ENCODE measurements at regions not wholly inside any gene's neighbourhood (a gene's known extent, or its start where the extent isn't known, plus 50 kb on each side); places are given as distances from the start of the nearest gene placed in this dataset.

DNA sequence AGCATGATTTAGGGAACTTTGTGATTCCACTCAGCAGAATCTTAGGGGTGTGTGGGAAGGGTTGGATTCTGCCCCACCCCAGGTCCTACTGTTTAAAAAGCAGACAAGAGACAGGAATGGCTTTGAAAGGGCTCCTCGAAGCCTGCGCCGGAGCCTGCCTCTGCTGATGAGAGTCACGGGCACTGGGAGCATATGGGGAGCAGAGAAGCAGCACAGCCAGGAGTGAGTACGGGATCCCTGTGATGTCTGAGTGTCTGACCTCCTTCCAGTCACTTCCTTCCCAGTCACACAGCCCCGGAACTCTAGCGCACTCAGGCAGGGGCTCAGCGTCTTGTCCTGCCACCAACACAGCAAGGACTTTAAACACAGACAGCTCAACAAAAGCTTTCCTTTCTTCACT lies 514.9 kb upstream of the DPP6 start:
- Histone ChIP-seq H3K27ac (no peak overlapping the region), H3K4me3 (no peak overlapping the region), H3K9me3 (no peaks in the 10 kb centered on the region), H3K36me3 (no peaks in the 10 kb centered on the region), H3K27me3 (no peaks in the 10 kb centered on the region), H3K4me1 (no peaks in the 10 kb centered on the region)
- intact Hi-C loops (cut with DNase I) = no loop called here
- TF ChIP-seq POLR2A (IDR thresholded peaks at IDR 0.05) = no peak
- TF ChIP-seq, protein P1, sequence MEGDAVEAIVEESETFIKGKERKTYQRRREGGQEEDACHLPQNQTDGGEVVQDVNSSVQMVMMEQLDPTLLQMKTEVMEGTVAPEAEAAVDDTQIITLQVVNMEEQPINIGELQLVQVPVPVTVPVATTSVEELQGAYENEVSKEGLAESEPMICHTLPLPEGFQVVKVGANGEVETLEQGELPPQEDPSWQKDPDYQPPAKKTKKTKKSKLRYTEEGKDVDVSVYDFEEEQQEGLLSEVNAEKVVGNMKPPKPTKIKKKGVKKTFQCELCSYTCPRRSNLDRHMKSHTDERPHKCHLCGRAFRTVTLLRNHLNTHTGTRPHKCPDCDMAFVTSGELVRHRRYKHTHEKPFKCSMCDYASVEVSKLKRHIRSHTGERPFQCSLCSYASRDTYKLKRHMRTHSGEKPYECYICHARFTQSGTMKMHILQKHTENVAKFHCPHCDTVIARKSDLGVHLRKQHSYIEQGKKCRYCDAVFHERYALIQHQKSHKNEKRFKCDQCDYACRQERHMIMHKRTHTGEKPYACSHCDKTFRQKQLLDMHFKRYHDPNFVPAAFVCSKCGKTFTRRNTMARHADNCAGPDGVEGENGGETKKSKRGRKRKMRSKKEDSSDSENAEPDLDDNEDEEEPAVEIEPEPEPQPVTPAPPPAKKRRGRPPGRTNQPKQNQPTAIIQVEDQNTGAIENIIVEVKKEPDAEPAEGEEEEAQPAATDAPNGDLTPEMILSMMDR (IDR thresholded peaks at IDR 0.05) = no peak
- ATAC-seq (no peak), DNase-seq (no peak)
- WGBS (ENCODE audit: insufficient coverage, low coverage, low lambda C conversion rate, missing lambda C conversion rate) = 73% methylated on average over 3 of the region's 8 CpGs

DNA sequence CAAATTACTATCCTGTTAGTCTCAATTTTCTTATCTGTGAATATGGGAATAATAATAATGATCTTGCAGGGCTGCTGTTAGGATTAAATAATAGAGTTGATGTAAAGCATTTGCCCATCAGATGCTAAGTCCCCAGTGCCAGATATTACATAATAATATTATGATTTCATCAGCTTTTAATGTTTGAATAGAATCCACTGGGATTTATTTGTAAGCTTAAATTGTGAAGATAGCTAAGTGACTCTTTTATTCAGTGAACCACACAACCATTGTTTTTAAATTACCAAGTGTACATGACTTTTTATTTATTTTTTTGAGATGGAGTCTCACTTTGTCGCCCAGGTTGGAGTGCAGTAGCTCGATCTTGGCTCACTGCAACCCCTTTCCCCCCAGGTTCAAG lies 510.3 kb upstream of the DPP6 start:
- H3K4me1 ChIP-seq = no peaks in the 10 kb centered on the region
- no peak overlapping the region for H3K4me3 ChIP-seq
- DNase-seq (no peak), ATAC-seq (no peak)
- H3K27me3 ChIP-seq = no peaks in the 10 kb centered on the region
- H3K27ac ChIP-seq = no peak overlapping the region
- intact Hi-C loops (cut with DNase I) = no loop called here
- 50% methylated on average over 2 of the region's 2 CpGs for WGBS (ENCODE audit: insufficient coverage, low coverage, low lambda C conversion rate, missing lambda C conversion rate)
- TF ChIP-seq, protein P1 (IDR thresholded peaks at IDR 0.05) = no peak
- TF ChIP-seq POLR2A (IDR thresholded peaks at IDR 0.05) = no peak
- no peaks in the 10 kb centered on the region for H3K36me3 ChIP-seq
- H3K9me3 ChIP-seq = no peaks in the 10 kb centered on the region

DNA sequence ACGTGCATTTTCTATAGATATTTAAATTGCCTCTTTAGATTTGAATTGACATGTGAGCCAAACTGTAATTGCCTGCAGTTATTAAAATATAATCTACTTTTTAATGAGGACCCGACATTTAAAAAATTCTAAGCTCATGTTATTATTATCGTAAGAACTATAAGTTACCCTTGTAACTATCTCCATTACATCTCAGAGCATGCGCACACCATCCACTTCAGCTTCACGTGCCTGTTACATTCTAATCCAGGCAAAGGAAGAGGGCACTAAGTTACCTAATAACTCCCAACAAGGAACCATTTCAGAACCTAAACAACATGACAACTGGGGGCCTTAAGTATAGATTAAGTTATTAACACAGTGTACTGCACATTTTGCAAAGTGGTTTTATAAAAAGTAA lies 509.0 kb upstream of the DPP6 start:
- H3K4me1 ChIP-seq = no peaks in the 10 kb centered on the region
- no peaks in the 10 kb centered on the region for H3K27me3 ChIP-seq
- DNase-seq (no peak), ATAC-seq (no peak)
- no peak overlapping the region for H3K4me3 ChIP-seq
- no peaks in the 10 kb centered on the region for H3K9me3 ChIP-seq
- no peaks in the 10 kb centered on the region for H3K36me3 ChIP-seq
- intact Hi-C loops (cut with DNase I) = no loop called here
- 60% methylated on average over 5 of the region's 5 CpGs for WGBS (ENCODE audit: insufficient coverage, low coverage, low lambda C conversion rate, missing lambda C conversion rate)
- no peak overlapping the region for H3K27ac ChIP-seq
- TF ChIP-seq POLR2A (IDR thresholded peaks at IDR 0.05) = no peak
- TF ChIP-seq, protein P1 (IDR thresholded peaks at IDR 0.05) = no peak

DNA sequence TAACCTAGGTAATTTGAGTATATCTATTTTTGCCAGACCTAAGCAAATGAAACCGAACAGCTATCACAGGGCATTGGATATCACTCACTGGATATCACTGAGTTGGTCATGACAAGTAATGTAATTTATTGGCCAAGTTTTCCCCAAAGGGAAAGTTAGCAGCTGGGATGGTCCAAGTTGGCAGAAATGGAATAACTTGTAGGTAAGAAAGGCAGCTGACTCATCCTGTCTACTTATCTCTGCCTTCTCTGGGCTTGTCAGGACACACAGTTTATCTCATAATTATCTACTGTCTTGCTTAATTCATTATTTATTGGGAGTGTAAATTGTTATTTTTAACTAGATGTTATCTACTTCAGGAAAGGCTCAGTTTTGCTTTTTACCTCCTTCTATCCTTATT lies 502.0 kb upstream of the DPP6 start:
- DNase-seq (no peak), ATAC-seq (no peak)
- H3K4me1 ChIP-seq = no peaks in the 10 kb centered on the region
- WGBS (ENCODE audit: insufficient coverage, low coverage, low lambda C conversion rate, missing lambda C conversion rate) = 25% methylated on average over 1 of the region's 1 CpG
- H3K27me3 ChIP-seq = no peaks in the 10 kb centered on the region
- intact Hi-C loops (cut with DNase I) = no loop called here
- no peaks in the 10 kb centered on the region for H3K9me3 ChIP-seq
- no peak overlapping the region for H3K27ac ChIP-seq
- TF ChIP-seq POLR2A (IDR thresholded peaks at IDR 0.05) = no peak
- TF ChIP-seq, protein P1 (IDR thresholded peaks at IDR 0.05) = no peak
- no peak overlapping the region for H3K4me3 ChIP-seq
- no peaks in the 10 kb centered on the region for H3K36me3 ChIP-seq

DNA sequence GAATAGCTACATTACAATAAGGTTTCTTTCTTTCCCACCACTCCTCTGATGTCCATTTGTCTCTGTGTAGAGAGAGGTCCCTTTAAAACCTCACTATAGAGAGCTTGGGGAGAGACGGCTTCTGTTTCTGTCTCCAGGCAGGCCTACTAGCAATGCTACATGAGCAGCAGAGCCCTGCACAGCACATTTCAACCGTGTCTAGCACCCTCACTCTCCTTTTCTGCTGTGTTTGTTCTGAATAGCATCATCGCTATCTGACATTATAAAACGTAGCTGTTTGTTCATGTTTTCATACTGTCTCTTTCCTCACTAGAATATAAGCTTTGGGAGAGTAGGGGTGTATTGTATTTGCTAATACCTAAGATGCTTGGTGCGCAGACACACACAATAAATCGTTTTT lies 487.8 kb upstream of the DPP6 start:
- H3K27me3 ChIP-seq = no peaks in the 10 kb centered on the region
- 45% methylated on average over 5 of the region's 6 CpGs for WGBS (ENCODE audit: insufficient coverage, low coverage, low lambda C conversion rate, missing lambda C conversion rate)
- DNase-seq = no peak
- no peaks in the 10 kb centered on the region for H3K36me3 ChIP-seq
- no peak for ATAC-seq
- TF ChIP-seq, protein P1 (IDR thresholded peaks at IDR 0.05) = no peak
- TF ChIP-seq POLR2A (IDR thresholded peaks at IDR 0.05) = no peak
- no peaks in the 10 kb centered on the region for H3K4me1 ChIP-seq
- H3K9me3 ChIP-seq = no peaks in the 10 kb centered on the region
- intact Hi-C loops (cut with DNase I) = no loop called here
- H3K4me3 ChIP-seq = no peak overlapping the region
- no peak overlapping the region for H3K27ac ChIP-seq
